ENCODE measurements at regions not wholly inside any gene's neighbourhood (a gene's known extent, or its start where the extent isn't known, plus 50 kb on each side); places are given as distances from the start of the nearest gene placed in this dataset.

- no peak for TF ChIP-seq CTCF (IDR thresholded peaks at IDR 0.05)
- TF ChIP-seq POLR2A (IDR thresholded peaks at IDR 0.05), result no peak
- no peak for TF ChIP-seq EP300 (IDR thresholded peaks at IDR 0.05)
- no peaks in the 10 kb centered on the region for H3K36me3 ChIP-seq
- H3K27me3 ChIP-seq, result no peaks in the 10 kb centered on the region
- H3K27ac ChIP-seq, result no peak overlapping the region
- 80 to 92% (median 83%) methylated on average over 3 of the region's 3 CpGs for WGBS, 3 donors
- H3K4me1 ChIP-seq (ENCODE audit: insufficient read depth), result no peaks in the 10 kb centered on the region
- H3K9me3 ChIP-seq, result no peaks in the 10 kb centered on the region
- intact Hi-C loops (cut with DNase I), result no loop called here
- H3K4me3 ChIP-seq, result no peak overlapping the region
- DNase-seq, result no peak
Observed at GRCh38 chr4:63029380-63029779, 1379.9 kb downstream of the TECRL start.

GRCh38 chr4:63020661-63021060, 1388.6 kb downstream of the TECRL start:
- H3K27ac ChIP-seq, result no peak overlapping the region
- intact Hi-C loops (cut with DNase I), result no loop called here
- DNase-seq, result no peak
- TF ChIP-seq POLR2A (IDR thresholded peaks at IDR 0.05) (no peak), EP300 (IDR thresholded peaks at IDR 0.05) (no peak), CTCF (IDR thresholded peaks at IDR 0.05) (no peak)
- H3K9me3 ChIP-seq, result no peaks in the 10 kb centered on the region
- H3K27me3 ChIP-seq, result no peaks in the 10 kb centered on the region
- H3K36me3 ChIP-seq, result no peaks in the 10 kb centered on the region
- no peak overlapping the region for H3K4me3 ChIP-seq
- no peaks in the 10 kb centered on the region for H3K4me1 ChIP-seq (ENCODE audit: insufficient read depth)
- 86 to 90% (median 88%) methylated on average over 1 of the region's 1 CpG for WGBS, 3 donors

GRCh38 chr4:63017300-63017699, 1392.0 kb downstream of the TECRL start:
- Histone ChIP-seq H3K4me3 (no peak overlapping the region), H3K27me3 (no peaks in the 10 kb centered on the region), H3K9me3 (no peaks in the 10 kb centered on the region), H3K36me3 (no peaks in the 10 kb centered on the region), H3K27ac (no peak overlapping the region), H3K4me1 (ENCODE audit: insufficient read depth) (no peaks in the 10 kb centered on the region)
- intact Hi-C loops (cut with DNase I), result no loop called here
- WGBS, 3 donors, result 86 to 90% (median 87%) methylated on average over 2 of the region's 2 CpGs
- no peak for TF ChIP-seq EP300 (IDR thresholded peaks at IDR 0.05)
- no peak for TF ChIP-seq CTCF (IDR thresholded peaks at IDR 0.05)
- TF ChIP-seq POLR2A (IDR thresholded peaks at IDR 0.05), result no peak
- DNase-seq, result no peak

GRCh38 chr4:62970846-62971245, 1438.4 kb downstream of the TECRL start:
- TF ChIP-seq EP300 (IDR thresholded peaks at IDR 0.05), result no peak
- TF ChIP-seq POLR2A (IDR thresholded peaks at IDR 0.05), result no peak
- TF ChIP-seq CTCF (IDR thresholded peaks at IDR 0.05), result no peak
- intact Hi-C loops (cut with DNase I), result no loop called here
- no peak for DNase-seq
- no peak overlapping the region for H3K27ac ChIP-seq
- WGBS, 3 donors, result 70 to 86% (median 71%) methylated on average over 1 of the region's 1 CpG
- no peaks in the 10 kb centered on the region for H3K9me3 ChIP-seq
- H3K4me3 ChIP-seq, result no peak overlapping the region
- no peaks in the 10 kb centered on the region for H3K4me1 ChIP-seq (ENCODE audit: insufficient read depth)
- no peaks in the 10 kb centered on the region for H3K27me3 ChIP-seq
- H3K36me3 ChIP-seq, result no peaks in the 10 kb centered on the region

GRCh38 chr4:62960415-62960814, 1448.8 kb downstream of the TECRL start:
- no peaks in the 10 kb centered on the region for H3K27me3 ChIP-seq
- no peaks in the 10 kb centered on the region for H3K36me3 ChIP-seq

More at GRCh38 chr4:62960415-62960814, 1448.8 kb downstream of the TECRL start:
- TF ChIP-seq CTCF (IDR thresholded peaks at IDR 0.05) (no peak), POLR2A (IDR thresholded peaks at IDR 0.05) (no peak), EP300 (IDR thresholded peaks at IDR 0.05) (no peak)
- DNase-seq, result no peak
- Histone ChIP-seq H3K27ac (no peak overlapping the region), H3K4me3 (no peak overlapping the region), H3K4me1 (ENCODE audit: insufficient read depth) (no peaks in the 10 kb centered on the region), H3K9me3 (no peaks in the 10 kb centered on the region)
- WGBS, 3 donors, result 67 to 70% (median 69%) methylated on average over 2 of the region's 2 CpGs
- intact Hi-C loops (cut with DNase I), result no loop called here

Measured in ovary (tissue), 7 donors.